ENCODE measurements at regions not wholly inside any gene's neighbourhood (a gene's known extent, or its start where the extent isn't known, plus 50 kb on each side); places are given as distances from the start of the nearest gene placed in this dataset.

DNA sequence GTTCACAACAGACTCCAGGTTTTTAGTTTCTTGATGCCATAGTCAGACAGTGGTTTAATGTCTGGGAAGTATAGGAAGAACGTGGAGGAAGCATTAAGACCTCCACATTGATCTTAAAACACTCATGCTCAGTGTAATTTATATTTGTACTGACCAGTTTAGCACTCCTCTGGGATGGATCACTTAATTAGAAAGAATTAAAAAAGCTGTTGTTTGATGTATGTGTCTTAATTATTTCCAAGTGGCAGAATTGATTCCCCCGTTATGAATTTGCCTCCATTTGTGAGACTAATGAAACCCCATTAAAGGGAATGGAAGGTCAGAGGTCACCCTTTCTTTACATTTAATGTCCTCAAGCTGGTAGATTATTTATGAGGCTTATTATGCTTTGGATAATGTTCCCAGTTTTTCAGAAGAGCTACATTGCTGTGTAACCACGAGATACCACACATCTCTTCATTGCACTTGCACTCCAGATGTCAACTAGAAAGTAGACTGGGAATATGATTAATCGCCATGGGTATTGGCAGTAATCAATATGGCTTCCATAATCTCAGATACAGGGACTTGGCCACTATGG lies 270.0 kb upstream of the JAG1 start:
- CTCF ChIA-PET: no interaction called here

More for the DNA sequence above, 270.0 kb upstream of the JAG1 start:
- Histone ChIP-seq H3F3A (replicated peaks; ENCODE audit: insufficient read depth) (peaks cover 4% of the 10 kb centered on the region), H3K27ac (ENCODE audit: low read depth in 2 of 2, low read length in 1 of 2) (no peak overlapping the region), H3K9ac (no peak overlapping the region), H3K36me3 (replicated peaks in 1 of 2; ENCODE audit: control insufficient read depth in 1 of 2, insufficient read depth in 2 of 2, low read length in 1 of 2) (no peaks in the 10 kb centered on the region), H3K9me2 (no peaks in the 10 kb centered on the region), H3K4me2 (no peak overlapping the region), H2AFZ (ENCODE audit: low read depth) (no peak overlapping the region), H3K9me3 (no peaks in the 10 kb centered on the region), H3K4me1 (ENCODE audit: control insufficient read depth in 1 of 2, insufficient read depth in 2 of 2, low read depth in 1 of 2, low read length in 1 of 2) (no peaks in the 10 kb centered on the region), H4K20me1 (ENCODE audit: insufficient read depth) (no peaks in the 10 kb centered on the region), H3K79me2 (ENCODE audit: insufficient read depth) (no peaks in the 10 kb centered on the region), H3K4me3 (ENCODE audit: low read depth in 2 of 2, low read length in 1 of 2) (no peak overlapping the region), H3K27me3 (ENCODE audit: insufficient read depth) (no peaks in the 10 kb centered on the region)
- 59% methylated on average over 4 of the region's 4 CpGs for WGBS (ENCODE audit: low lambda C conversion rate)
- TF ChIP-seq SMC3 (IDR thresholded peaks at IDR 0.05; ENCODE audit: low read depth, low read length): no peak
- no peak for TF ChIP-seq CHD2 (IDR thresholded peaks at IDR 0.05; ENCODE audit: low read length, partially characterized antibody)
- TF ChIP-seq, protein P1, sequence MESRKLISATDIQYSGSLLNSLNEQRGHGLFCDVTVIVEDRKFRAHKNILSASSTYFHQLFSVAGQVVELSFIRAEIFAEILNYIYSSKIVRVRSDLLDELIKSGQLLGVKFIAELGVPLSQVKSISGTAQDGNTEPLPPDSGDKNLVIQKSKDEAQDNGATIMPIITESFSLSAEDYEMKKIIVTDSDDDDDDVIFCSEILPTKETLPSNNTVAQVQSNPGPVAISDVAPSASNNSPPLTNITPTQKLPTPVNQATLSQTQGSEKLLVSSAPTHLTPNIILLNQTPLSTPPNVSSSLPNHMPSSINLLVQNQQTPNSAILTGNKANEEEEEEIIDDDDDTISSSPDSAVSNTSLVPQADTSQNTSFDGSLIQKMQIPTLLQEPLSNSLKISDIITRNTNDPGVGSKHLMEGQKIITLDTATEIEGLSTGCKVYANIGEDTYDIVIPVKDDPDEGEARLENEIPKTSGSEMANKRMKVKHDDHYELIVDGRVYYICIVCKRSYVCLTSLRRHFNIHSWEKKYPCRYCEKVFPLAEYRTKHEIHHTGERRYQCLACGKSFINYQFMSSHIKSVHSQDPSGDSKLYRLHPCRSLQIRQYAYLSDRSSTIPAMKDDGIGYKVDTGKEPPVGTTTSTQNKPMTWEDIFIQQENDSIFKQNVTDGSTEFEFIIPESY (IDR thresholded peaks at IDR 0.05; ENCODE audit: borderline replicate concordance, low read depth): no peak
- TF ChIP-seq, protein P2, sequence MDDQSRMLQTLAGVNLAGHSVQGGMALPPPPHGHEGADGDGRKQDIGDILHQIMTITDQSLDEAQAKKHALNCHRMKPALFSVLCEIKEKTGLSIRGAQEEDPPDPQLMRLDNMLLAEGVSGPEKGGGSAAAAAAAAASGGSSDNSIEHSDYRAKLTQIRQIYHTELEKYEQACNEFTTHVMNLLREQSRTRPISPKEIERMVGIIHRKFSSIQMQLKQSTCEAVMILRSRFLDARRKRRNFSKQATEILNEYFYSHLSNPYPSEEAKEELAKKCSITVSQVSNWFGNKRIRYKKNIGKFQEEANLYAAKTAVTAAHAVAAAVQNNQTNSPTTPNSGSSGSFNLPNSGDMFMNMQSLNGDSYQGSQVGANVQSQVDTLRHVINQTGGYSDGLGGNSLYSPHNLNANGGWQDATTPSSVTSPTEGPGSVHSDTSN (IDR thresholded peaks at IDR 0.05): no peak
- TF ChIP-seq JUND (IDR thresholded peaks at IDR 0.05): no peak
- no peak for TF ChIP-seq POLR2AphosphoS5 (IDR thresholded peaks at IDR 0.05; ENCODE audit: low read depth, low read length)
- TF ChIP-seq GATA2 (CRISPR knock-in tag; IDR thresholded peaks at IDR 0.05): no peak
- TF ChIP-seq EP300 (IDR thresholded peaks at IDR 0.05; ENCODE audit: borderline replicate concordance in 1 of 2, low read depth in 1 of 2, low read length in 1 of 2): no peak
- no peak for TF ChIP-seq FOXJ3 (CRISPR knock-in tag; IDR thresholded peaks at IDR 0.05)
- no peak for TF ChIP-seq RFX5 (IDR thresholded peaks at IDR 0.05; ENCODE audit: low read length)
- TF ChIP-seq ELF1 (IDR thresholded peaks at IDR 0.05): no peak
- no peak for TF ChIP-seq RXRA (IDR thresholded peaks at IDR 0.05; ENCODE audit: borderline replicate concordance, low read depth)
- no peak for TF ChIP-seq RAD21 (IDR thresholded peaks at IDR 0.05; ENCODE audit: low read length)
- TF ChIP-seq, protein P3, sequence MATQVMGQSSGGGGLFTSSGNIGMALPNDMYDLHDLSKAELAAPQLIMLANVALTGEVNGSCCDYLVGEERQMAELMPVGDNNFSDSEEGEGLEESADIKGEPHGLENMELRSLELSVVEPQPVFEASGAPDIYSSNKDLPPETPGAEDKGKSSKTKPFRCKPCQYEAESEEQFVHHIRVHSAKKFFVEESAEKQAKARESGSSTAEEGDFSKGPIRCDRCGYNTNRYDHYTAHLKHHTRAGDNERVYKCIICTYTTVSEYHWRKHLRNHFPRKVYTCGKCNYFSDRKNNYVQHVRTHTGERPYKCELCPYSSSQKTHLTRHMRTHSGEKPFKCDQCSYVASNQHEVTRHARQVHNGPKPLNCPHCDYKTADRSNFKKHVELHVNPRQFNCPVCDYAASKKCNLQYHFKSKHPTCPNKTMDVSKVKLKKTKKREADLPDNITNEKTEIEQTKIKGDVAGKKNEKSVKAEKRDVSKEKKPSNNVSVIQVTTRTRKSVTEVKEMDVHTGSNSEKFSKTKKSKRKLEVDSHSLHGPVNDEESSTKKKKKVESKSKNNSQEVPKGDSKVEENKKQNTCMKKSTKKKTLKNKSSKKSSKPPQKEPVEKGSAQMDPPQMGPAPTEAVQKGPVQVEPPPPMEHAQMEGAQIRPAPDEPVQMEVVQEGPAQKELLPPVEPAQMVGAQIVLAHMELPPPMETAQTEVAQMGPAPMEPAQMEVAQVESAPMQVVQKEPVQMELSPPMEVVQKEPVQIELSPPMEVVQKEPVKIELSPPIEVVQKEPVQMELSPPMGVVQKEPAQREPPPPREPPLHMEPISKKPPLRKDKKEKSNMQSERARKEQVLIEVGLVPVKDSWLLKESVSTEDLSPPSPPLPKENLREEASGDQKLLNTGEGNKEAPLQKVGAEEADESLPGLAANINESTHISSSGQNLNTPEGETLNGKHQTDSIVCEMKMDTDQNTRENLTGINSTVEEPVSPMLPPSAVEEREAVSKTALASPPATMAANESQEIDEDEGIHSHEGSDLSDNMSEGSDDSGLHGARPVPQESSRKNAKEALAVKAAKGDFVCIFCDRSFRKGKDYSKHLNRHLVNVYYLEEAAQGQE (IDR thresholded peaks at IDR 0.05; ENCODE audit: low read depth, low read length): no peak
- no peak for TF ChIP-seq TCF12 (IDR thresholded peaks at IDR 0.05)
- no peak for DNase-seq
- POLR2A ChIA-PET: no interaction called here
